ENCODE measurements at regions not wholly inside any gene's neighbourhood (a gene's known extent, or its start where the extent isn't known, plus 50 kb on each side); places are given as distances from the start of the nearest gene placed in this dataset.

DNA sequence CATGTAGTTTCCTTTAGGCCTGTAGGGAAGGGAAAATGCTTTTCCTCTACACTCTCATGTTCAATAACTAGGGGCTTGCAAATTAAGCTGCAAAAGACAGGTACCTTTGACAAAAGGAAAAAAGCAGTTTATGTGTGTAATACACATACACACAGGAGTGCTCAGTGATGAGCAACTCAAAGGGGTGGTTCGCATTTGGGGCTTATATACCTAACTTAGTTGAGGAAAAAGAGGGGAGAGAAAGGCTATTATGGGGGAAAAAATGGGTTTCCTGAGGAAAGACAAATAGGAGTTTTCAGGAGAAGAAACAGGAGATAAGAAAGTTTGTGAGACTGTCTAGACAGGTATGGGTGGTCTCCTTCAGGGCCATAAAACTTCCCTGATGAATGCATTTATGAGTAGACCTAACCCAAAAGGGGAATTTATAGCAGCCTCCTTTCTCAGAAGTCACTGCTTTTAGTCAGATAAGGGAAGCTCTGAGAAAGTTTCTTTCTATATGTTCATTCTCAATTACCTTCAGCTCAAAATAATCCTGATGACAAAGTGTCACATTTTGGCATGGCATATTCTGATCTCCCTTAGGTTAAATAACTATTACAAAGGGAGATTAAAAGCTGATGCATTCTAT is 55.2 kb upstream of the EZH2 start:
- DNase-seq: no peak
- WGBS, 2 donors: 100% methylated on average over 1 of the region's 1 CpG

DNA sequence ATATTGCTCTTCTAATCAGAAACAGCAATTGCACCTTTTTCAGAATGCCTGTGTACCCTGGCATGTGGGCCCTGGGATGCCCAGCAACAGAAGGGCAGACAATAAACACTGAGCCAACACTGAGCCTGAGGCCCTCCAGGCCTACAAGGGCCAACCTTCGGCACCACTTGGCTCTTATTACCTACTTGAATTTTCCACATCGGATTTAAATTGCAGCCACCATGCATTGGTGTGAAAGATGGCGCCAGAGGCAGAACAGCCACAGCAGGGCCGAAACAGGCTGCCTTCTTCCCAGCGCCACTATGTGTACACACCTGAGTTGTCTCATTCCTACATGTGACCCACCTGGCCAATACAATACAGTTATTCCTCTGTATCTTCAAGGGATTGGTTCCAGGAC is 51.4 kb upstream of the EZH2 start:
- intact Hi-C loops (cut with DNase I): loop anchor here (10.0 kb wide), 1 partner anchor 51 kb away; the partner anchor contains the start of gene EZH2
- Histone ChIP-seq H3K4me1 (peaks cover 6% of the 10 kb centered on the region), H3K4me3 (no peak overlapping the region), H3K9me3 (no peaks in the 10 kb centered on the region), H3K27ac (no peak overlapping the region), H3K27me3 (no peaks in the 10 kb centered on the region), H3K36me3 (replicated peaks in 1 of 2; ENCODE audit: insufficient read depth in 1 of 2, low read depth in 2 of 2) (no peaks in the 10 kb centered on the region)
- ATAC-seq (no peak), DNase-seq (no peak)
- no peak for TF ChIP-seq POLR2A (IDR thresholded peaks at IDR 0.05)
- TF ChIP-seq, protein P1, sequence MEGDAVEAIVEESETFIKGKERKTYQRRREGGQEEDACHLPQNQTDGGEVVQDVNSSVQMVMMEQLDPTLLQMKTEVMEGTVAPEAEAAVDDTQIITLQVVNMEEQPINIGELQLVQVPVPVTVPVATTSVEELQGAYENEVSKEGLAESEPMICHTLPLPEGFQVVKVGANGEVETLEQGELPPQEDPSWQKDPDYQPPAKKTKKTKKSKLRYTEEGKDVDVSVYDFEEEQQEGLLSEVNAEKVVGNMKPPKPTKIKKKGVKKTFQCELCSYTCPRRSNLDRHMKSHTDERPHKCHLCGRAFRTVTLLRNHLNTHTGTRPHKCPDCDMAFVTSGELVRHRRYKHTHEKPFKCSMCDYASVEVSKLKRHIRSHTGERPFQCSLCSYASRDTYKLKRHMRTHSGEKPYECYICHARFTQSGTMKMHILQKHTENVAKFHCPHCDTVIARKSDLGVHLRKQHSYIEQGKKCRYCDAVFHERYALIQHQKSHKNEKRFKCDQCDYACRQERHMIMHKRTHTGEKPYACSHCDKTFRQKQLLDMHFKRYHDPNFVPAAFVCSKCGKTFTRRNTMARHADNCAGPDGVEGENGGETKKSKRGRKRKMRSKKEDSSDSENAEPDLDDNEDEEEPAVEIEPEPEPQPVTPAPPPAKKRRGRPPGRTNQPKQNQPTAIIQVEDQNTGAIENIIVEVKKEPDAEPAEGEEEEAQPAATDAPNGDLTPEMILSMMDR (IDR thresholded peaks at IDR 0.05): no peak
- WGBS, 2 donors: 93 to 96% methylated on average over 5 of the region's 5 CpGs

More for the DNA sequence above, 55.2 kb upstream of the EZH2 start:
- Histone ChIP-seq H3K36me3 (replicated peaks in 1 of 2; ENCODE audit: insufficient read depth in 1 of 2, low read depth in 2 of 2) (no peaks in the 10 kb centered on the region), H3K27me3 (no peaks in the 10 kb centered on the region), H3K4me1 (peaks cover 8% of the 10 kb centered on the region), H3K4me3 (no peak overlapping the region), H3K27ac (no peak overlapping the region), H3K9me3 (no peaks in the 10 kb centered on the region)
- no peak for ATAC-seq
- intact Hi-C loops (cut with DNase I): loop anchor here (10.0 kb wide), 1 partner anchor 54 kb away; the partner anchor contains the start of gene EZH2
- TF ChIP-seq, protein P1 (IDR thresholded peaks at IDR 0.05): no peak
- TF ChIP-seq POLR2A (IDR thresholded peaks at IDR 0.05): no peak

Measured in body of pancreas (tissue), 4 donors.